SH-SY5Y (cell line): ENCODE measurements at regions not wholly inside any gene's neighbourhood (a gene's known extent, or its start where the extent isn't known, plus 50 kb on each side); places are given as distances from the start of the nearest gene placed in this dataset.

ENCODE experiments used
- GATA2 ChIP-seq: IDR thresholded peaks from 2 replicates; pipeline ENCODE4 v1.6.1; 2011; ENCODE audit warnings: mild to moderate bottlenecking, low read depth, low read length
- GATA3 ChIP-seq: IDR thresholded peaks from 2 replicates; pipeline ENCODE4 v1.6.1; 2011; ENCODE audit warnings: low read depth, mild to moderate bottlenecking, low read length, moderate library complexity

- TF ChIP-seq GATA2, result no peak
- no peak for TF ChIP-seq GATA3
These were observed 101.0 kb upstream of the DACH1 start for GRCh38 chr13:71967990-71968389.
